WTC11 (cell line): ENCODE measurements at regions not wholly inside any gene's neighbourhood (a gene's known extent, or its start where the extent isn't known, plus 50 kb on each side); places are given as distances from the start of the nearest gene placed in this dataset.

Experiments used
- CREB1 ChIP-seq: sonication (generic); formaldehyde crosslinking; IDR thresholded peaks from 2 replicates; pipeline ENCODE4 v1.8.0; 2023; ENCODE audit warnings: mild to moderate bottlenecking, missing genetic modification reagents
- ESRRA ChIP-seq: sonication (generic); formaldehyde crosslinking; IDR thresholded peaks from 2 replicates; pipeline ENCODE4 v1.8.1; 2022; ENCODE audit warnings: mild to moderate bottlenecking, missing genetic modification reagents, borderline replicate concordance
- RELA ChIP-seq: sonication (generic); formaldehyde crosslinking; IDR thresholded peaks from 2 replicates; pipeline ENCODE4 v1.8.1; 2022; ENCODE audit warnings: missing genetic modification reagents, mild to moderate bottlenecking, borderline replicate concordance
- SP1 ChIP-seq: sonication (generic); formaldehyde crosslinking; conservative IDR thresholded peaks from 2 replicates; pipeline ENCODE4 v1.8.1; 2022; ENCODE audit warnings: missing genetic modification reagents
- TP53 ChIP-seq: sonication (generic); formaldehyde crosslinking; IDR thresholded peaks from 2 replicates; pipeline ENCODE4 v1.8.1; 2023; ENCODE audit warnings: mild to moderate bottlenecking, missing genetic modification reagents
- ZNF263 ChIP-seq: sonication (generic); formaldehyde crosslinking; IDR thresholded peaks from 2 replicates; pipeline ENCODE4 v1.8.1; 2022; ENCODE audit warnings: low read depth, mild to moderate bottlenecking, moderate library complexity, missing genetic modification reagents
- TF ChIP-seq, protein P1 (sequence below): fragments of 200-600 bp; IDR thresholded peaks from 2 replicates; pipeline ENCODE4 v1.8.0; 2022; ENCODE audit warnings: antibody characterized with exemption
- TF ChIP-seq, protein P2 (sequence below): fragments of 250-450 bp; sonication (Bioruptor Pico); IDR thresholded peaks from 2 replicates; pipeline ENCODE4 v1.9.0; 2021; ENCODE audit warnings: mild to moderate bottlenecking
- TF ChIP-seq, protein P3 (sequence below): sonication (generic); formaldehyde crosslinking; IDR thresholded peaks from 2 replicates; pipeline ENCODE4 v1.8.1; 2023; ENCODE audit warnings: mild to moderate bottlenecking, missing genetic modification reagents, moderate library complexity
- TF ChIP-seq, protein P4 (sequence below): sonication (generic); formaldehyde crosslinking; IDR thresholded peaks from 2 replicates; pipeline ENCODE4 v1.8.1; 2022; ENCODE audit warnings: low read depth, missing genetic modification reagents, borderline replicate concordance
- TF ChIP-seq, protein P5 (sequence below): sonication (generic); formaldehyde crosslinking; IDR thresholded peaks from 2 replicates; pipeline ENCODE4 v1.8.1; 2023; ENCODE audit warnings: mild to moderate bottlenecking, missing genetic modification reagents
- TF ChIP-seq, protein P6 (sequence below): sonication (generic); formaldehyde crosslinking; IDR thresholded peaks from 2 replicates; pipeline ENCODE4 v1.8.0; 2023; ENCODE audit warnings: missing genetic modification reagents, mild to moderate bottlenecking, borderline replicate concordance

DNA sequence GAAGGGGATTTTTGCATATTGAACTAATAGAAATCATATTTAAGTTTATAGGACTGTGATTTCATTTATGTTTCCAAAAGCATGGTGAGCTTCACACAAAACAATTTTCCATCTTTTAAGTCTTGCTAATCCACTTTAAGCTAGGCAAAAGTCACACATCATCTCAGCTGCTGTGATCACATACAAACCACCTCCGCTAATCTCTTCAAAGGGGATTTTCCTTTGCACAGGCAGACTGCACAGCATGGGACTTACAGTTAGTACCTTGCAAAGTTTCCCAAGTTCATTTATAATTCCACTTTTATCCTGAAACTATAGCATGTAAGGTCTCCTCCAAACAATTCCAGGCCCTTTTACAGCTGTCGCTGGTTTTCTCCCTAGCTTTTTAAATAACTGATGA, 225.1 kb upstream of the CNTN3 start:
- TF ChIP-seq, protein P1, sequence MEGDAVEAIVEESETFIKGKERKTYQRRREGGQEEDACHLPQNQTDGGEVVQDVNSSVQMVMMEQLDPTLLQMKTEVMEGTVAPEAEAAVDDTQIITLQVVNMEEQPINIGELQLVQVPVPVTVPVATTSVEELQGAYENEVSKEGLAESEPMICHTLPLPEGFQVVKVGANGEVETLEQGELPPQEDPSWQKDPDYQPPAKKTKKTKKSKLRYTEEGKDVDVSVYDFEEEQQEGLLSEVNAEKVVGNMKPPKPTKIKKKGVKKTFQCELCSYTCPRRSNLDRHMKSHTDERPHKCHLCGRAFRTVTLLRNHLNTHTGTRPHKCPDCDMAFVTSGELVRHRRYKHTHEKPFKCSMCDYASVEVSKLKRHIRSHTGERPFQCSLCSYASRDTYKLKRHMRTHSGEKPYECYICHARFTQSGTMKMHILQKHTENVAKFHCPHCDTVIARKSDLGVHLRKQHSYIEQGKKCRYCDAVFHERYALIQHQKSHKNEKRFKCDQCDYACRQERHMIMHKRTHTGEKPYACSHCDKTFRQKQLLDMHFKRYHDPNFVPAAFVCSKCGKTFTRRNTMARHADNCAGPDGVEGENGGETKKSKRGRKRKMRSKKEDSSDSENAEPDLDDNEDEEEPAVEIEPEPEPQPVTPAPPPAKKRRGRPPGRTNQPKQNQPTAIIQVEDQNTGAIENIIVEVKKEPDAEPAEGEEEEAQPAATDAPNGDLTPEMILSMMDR = no peak
- TF ChIP-seq TP53 (CRISPR knock-in tag) (no peak), ZNF263 (CRISPR knock-in tag) (no peak), CREB1 (CRISPR knock-in tag) (no peak), ESRRA (no peak), RELA (CRISPR knock-in tag) (no peak), SP1 (CRISPR knock-in tag) (no peak)
- TF ChIP-seq, protein P2, sequence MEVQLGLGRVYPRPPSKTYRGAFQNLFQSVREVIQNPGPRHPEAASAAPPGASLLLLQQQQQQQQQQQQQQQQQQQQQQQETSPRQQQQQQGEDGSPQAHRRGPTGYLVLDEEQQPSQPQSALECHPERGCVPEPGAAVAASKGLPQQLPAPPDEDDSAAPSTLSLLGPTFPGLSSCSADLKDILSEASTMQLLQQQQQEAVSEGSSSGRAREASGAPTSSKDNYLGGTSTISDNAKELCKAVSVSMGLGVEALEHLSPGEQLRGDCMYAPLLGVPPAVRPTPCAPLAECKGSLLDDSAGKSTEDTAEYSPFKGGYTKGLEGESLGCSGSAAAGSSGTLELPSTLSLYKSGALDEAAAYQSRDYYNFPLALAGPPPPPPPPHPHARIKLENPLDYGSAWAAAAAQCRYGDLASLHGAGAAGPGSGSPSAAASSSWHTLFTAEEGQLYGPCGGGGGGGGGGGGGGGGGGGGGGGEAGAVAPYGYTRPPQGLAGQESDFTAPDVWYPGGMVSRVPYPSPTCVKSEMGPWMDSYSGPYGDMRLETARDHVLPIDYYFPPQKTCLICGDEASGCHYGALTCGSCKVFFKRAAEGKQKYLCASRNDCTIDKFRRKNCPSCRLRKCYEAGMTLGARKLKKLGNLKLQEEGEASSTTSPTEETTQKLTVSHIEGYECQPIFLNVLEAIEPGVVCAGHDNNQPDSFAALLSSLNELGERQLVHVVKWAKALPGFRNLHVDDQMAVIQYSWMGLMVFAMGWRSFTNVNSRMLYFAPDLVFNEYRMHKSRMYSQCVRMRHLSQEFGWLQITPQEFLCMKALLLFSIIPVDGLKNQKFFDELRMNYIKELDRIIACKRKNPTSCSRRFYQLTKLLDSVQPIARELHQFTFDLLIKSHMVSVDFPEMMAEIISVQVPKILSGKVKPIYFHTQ (CRISPR knock-in tag) = no peak
- TF ChIP-seq, protein P3, sequence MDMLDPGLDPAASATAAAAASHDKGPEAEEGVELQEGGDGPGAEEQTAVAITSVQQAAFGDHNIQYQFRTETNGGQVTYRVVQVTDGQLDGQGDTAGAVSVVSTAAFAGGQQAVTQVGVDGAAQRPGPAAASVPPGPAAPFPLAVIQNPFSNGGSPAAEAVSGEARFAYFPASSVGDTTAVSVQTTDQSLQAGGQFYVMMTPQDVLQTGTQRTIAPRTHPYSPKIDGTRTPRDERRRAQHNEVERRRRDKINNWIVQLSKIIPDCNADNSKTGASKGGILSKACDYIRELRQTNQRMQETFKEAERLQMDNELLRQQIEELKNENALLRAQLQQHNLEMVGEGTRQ = no peak
- TF ChIP-seq, protein P4, sequence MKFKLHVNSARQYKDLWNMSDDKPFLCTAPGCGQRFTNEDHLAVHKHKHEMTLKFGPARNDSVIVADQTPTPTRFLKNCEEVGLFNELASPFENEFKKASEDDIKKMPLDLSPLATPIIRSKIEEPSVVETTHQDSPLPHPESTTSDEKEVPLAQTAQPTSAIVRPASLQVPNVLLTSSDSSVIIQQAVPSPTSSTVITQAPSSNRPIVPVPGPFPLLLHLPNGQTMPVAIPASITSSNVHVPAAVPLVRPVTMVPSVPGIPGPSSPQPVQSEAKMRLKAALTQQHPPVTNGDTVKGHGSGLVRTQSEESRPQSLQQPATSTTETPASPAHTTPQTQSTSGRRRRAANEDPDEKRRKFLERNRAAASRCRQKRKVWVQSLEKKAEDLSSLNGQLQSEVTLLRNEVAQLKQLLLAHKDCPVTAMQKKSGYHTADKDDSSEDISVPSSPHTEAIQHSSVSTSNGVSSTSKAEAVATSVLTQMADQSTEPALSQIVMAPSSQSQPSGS (CRISPR knock-in tag) = no peak
- TF ChIP-seq, protein P5, sequence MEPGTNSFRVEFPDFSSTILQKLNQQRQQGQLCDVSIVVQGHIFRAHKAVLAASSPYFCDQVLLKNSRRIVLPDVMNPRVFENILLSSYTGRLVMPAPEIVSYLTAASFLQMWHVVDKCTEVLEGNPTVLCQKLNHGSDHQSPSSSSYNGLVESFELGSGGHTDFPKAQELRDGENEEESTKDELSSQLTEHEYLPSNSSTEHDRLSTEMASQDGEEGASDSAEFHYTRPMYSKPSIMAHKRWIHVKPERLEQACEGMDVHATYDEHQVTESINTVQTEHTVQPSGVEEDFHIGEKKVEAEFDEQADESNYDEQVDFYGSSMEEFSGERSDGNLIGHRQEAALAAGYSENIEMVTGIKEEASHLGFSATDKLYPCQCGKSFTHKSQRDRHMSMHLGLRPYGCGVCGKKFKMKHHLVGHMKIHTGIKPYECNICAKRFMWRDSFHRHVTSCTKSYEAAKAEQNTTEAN (CRISPR knock-in tag) = no peak
- TF ChIP-seq, protein P6, sequence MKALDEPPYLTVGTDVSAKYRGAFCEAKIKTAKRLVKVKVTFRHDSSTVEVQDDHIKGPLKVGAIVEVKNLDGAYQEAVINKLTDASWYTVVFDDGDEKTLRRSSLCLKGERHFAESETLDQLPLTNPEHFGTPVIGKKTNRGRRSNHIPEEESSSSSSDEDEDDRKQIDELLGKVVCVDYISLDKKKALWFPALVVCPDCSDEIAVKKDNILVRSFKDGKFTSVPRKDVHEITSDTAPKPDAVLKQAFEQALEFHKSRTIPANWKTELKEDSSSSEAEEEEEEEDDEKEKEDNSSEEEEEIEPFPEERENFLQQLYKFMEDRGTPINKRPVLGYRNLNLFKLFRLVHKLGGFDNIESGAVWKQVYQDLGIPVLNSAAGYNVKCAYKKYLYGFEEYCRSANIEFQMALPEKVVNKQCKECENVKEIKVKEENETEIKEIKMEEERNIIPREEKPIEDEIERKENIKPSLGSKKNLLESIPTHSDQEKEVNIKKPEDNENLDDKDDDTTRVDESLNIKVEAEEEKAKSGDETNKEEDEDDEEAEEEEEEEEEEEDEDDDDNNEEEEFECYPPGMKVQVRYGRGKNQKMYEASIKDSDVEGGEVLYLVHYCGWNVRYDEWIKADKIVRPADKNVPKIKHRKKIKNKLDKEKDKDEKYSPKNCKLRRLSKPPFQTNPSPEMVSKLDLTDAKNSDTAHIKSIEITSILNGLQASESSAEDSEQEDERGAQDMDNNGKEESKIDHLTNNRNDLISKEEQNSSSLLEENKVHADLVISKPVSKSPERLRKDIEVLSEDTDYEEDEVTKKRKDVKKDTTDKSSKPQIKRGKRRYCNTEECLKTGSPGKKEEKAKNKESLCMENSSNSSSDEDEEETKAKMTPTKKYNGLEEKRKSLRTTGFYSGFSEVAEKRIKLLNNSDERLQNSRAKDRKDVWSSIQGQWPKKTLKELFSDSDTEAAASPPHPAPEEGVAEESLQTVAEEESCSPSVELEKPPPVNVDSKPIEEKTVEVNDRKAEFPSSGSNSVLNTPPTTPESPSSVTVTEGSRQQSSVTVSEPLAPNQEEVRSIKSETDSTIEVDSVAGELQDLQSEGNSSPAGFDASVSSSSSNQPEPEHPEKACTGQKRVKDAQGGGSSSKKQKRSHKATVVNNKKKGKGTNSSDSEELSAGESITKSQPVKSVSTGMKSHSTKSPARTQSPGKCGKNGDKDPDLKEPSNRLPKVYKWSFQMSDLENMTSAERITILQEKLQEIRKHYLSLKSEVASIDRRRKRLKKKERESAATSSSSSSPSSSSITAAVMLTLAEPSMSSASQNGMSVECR (CRISPR knock-in tag) = no peak
